Activated T-helper 2 cell treated with anti-CD3 and anti-CD28 coated beads, Interferon-gamma antibody, Interleukin-2, Interleukin-4, amounts not matched to agents 10 μg/mL and 5 μg/mL and 100 μg/mL, durations not matched to agents 14 hours and 24 hours and 36 hours (primary cell): ENCODE measurements at regions not wholly inside any gene's neighbourhood (a gene's known extent, or its start where the extent isn't known, plus 50 kb on each side); places are given as distances from the start of the nearest gene placed in this dataset.
"Not testable (repeated sequence)": the region's sequence is repeated elsewhere in the genome, so short reads cannot be mapped to it uniquely, and the experiment has no call there.

Experiments used
- DNase-seq: peaks from one replicate; pipeline ENCODE4 v3.0.0; 2021; ENCODE audit warnings: low spot score
- H3K27ac Mint-ChIP-seq: one replicate; pipeline ENCODE4 v1.8.0; 2021; ENCODE audit warnings: mixed read lengths
- H3K27me3 Mint-ChIP-seq: one replicate; pipeline ENCODE4 v1.8.0; 2021; ENCODE audit warnings: low read depth, mixed read lengths
- H3K36me3 Mint-ChIP-seq: one replicate; pipeline ENCODE4 v1.8.0; 2021; ENCODE audit warnings: low read depth, mixed read lengths
- H3K4me1 Mint-ChIP-seq: one replicate; pipeline ENCODE4 v1.8.0; 2021; ENCODE audit warnings: low read depth, mixed read lengths
- H3K4me3 Mint-ChIP-seq: one replicate; pipeline ENCODE4 v1.8.0; 2021; ENCODE audit warnings: low read depth, mild to moderate bottlenecking, moderate library complexity, mixed read lengths
- H3K9me3 Mint-ChIP-seq: one replicate; pipeline ENCODE4 v1.8.0; 2021; ENCODE audit warnings: mixed read lengths
- intact Hi-C: fragments of 100-400 bp; cut with micrococcal nuclease; formaldehyde crosslinking; loops from one replicate; pipeline ENCODE4 v1.15.1; 2023

DNA sequence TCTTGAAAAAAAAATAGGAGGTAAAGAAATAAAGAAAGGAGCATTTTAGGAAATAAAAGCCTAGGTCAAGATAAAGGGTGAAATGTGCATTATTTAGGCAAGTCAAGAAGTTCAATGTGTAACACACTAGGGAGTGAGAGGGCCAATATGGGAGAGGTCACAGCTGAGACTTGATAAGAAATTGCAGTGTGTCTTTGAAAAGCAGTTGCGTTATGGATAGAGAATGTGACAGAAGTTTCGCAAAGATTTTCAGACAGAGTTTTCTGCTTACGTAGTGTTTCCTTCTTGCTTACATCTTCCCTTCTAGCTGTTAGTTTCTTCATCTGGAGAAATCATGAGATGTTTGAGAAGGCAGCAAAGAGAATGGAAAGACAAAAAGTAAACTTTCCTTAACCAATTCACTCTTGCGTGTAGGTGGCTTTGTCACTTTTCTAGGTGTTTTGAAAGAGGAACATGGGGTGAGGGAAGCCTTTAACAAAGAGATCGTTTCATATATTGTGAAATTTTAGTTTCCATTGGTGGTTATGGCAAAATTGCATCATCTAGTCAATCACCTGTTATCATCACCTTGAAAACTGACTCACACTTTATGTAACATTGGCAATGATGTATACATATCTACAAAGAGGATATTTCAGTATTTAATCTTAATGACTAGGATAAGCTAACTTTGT is 975.5 kb downstream of the OLFM4 start:
- H3K9me3 Mint-ChIP-seq, result peaks cover 33% of the 10 kb centered on the region
- no peaks in the 10 kb centered on the region for H3K4me1 Mint-ChIP-seq
- H3K27ac Mint-ChIP-seq, result no peak overlapping the region
- intact Hi-C loops, result no loop called here
- no peaks in the 10 kb centered on the region for H3K27me3 Mint-ChIP-seq
- no peaks in the 10 kb centered on the region for H3K36me3 Mint-ChIP-seq
- DNase-seq, result no peak
- H3K4me3 Mint-ChIP-seq, result no peak overlapping the region

- peaks cover 47% of the 10 kb centered on the region for H3K9me3 Mint-ChIP-seq
- no peak overlapping the region for H3K27ac Mint-ChIP-seq
- no peaks in the 10 kb centered on the region for H3K36me3 Mint-ChIP-seq
- intact Hi-C loops, result no loop called here
- DNase-seq, result no peak
- no peaks in the 10 kb centered on the region for H3K4me1 Mint-ChIP-seq
- H3K4me3 Mint-ChIP-seq, result no peak overlapping the region
- H3K27me3 Mint-ChIP-seq, result no peaks in the 10 kb centered on the region
Measured at GRCh38 chr13:54016542-54016941, 987.9 kb downstream of the OLFM4 start.

- Mint-ChIP-seq H3K27ac (no peak overlapping the region), H3K9me3 (peaks cover 44% of the 10 kb centered on the region), H3K27me3 (no peaks in the 10 kb centered on the region), H3K4me1 (no peaks in the 10 kb centered on the region), H3K36me3 (no peaks in the 10 kb centered on the region), H3K4me3 (no peak overlapping the region)
- intact Hi-C loops, result no loop called here
- DNase-seq, result no peak
Measured at GRCh38 chr13:54018485-54018884, 989.9 kb downstream of the OLFM4 start.

- H3K27ac Mint-ChIP-seq, result no peak overlapping the region
- peaks cover 72% of the 10 kb centered on the region for H3K9me3 Mint-ChIP-seq
- no peaks in the 10 kb centered on the region for H3K36me3 Mint-ChIP-seq
- intact Hi-C loops, result no loop called here
- no peak for DNase-seq
- no peak overlapping the region for H3K4me3 Mint-ChIP-seq
- no peaks in the 10 kb centered on the region for H3K27me3 Mint-ChIP-seq
- H3K4me1 Mint-ChIP-seq, result no peaks in the 10 kb centered on the region
Measured at GRCh38 chr13:54029226-54029625, 1000.6 kb downstream of the OLFM4 start.

DNA sequence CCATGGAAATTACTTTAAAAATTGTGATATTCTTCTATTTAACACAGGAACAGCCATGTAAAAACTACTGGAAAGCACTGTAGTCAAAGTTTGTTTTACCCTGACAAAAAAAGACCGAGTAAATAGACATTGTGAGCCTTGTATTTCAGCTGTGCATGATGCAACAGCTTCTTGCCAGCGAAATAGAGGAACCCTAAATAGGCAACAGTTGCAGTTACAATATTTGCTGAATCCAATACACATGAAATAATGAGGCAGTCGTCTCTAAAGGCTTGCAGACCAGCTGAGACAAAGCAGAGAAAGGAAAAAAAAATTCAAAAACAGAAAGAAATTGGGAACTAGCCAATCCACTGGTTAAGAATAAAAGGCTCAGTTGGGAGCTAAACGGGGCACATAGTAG is 1001.1 kb downstream of the OLFM4 start:
- Mint-ChIP-seq H3K9me3 (peaks cover 74% of the 10 kb centered on the region), H3K4me1 (no peaks in the 10 kb centered on the region)
- intact Hi-C loops, result no loop called here

DNA sequence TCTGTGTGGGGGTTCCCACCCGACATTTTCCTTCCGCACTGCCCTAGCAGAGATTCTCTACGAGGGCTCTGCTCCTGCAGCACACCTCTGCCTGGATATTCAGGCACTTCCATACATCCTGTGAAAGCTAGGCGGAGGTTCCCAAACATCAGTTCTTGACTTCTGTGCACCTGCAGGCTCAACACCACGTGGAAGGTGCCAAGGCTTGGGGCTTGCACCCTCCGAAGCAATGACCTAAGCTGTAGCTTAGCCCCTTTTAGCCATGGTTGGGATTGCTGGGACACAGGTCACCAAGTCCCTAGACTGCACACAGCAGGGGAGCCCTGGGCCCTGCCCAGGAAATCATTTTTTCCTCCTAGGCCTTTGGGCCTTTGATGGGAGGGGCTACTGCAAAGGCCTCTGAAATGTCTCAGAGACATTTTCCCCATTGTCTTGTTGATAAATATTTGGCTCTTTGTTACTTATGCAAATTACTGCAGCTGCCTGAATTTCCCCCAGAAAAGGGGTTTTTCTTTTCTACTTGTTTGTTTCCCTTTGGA is 1004.8 kb downstream of the OLFM4 start:
- no peak overlapping the region for H3K27ac Mint-ChIP-seq
- H3K36me3 Mint-ChIP-seq, result no peaks in the 10 kb centered on the region
- no peak for DNase-seq
- no peaks in the 10 kb centered on the region for H3K27me3 Mint-ChIP-seq
- intact Hi-C loops, result no loop called here
- H3K4me3 Mint-ChIP-seq, result no peak overlapping the region
- H3K4me1 Mint-ChIP-seq, result no peaks in the 10 kb centered on the region
- H3K9me3 Mint-ChIP-seq, result peaks cover 52% of the 10 kb centered on the region

More for the DNA sequence above, 1001.1 kb downstream of the OLFM4 start:
- no peak overlapping the region for H3K4me3 Mint-ChIP-seq
- no peak for DNase-seq
- no peaks in the 10 kb centered on the region for H3K36me3 Mint-ChIP-seq
- no peaks in the 10 kb centered on the region for H3K27me3 Mint-ChIP-seq
- no peak overlapping the region for H3K27ac Mint-ChIP-seq

- intact Hi-C loops, result no loop called here
- no peaks in the 10 kb centered on the region for H3K36me3 Mint-ChIP-seq
- H3K9me3 Mint-ChIP-seq, result peaks cover 51% of the 10 kb centered on the region
- DNase-seq, result no peak
- no peak overlapping the region for H3K4me3 Mint-ChIP-seq
- no peak overlapping the region for H3K27ac Mint-ChIP-seq
- no peaks in the 10 kb centered on the region for H3K4me1 Mint-ChIP-seq
- H3K27me3 Mint-ChIP-seq, result no peaks in the 10 kb centered on the region
Measured at GRCh38 chr13:54034047-54034446, 1005.4 kb downstream of the OLFM4 start.

DNA sequence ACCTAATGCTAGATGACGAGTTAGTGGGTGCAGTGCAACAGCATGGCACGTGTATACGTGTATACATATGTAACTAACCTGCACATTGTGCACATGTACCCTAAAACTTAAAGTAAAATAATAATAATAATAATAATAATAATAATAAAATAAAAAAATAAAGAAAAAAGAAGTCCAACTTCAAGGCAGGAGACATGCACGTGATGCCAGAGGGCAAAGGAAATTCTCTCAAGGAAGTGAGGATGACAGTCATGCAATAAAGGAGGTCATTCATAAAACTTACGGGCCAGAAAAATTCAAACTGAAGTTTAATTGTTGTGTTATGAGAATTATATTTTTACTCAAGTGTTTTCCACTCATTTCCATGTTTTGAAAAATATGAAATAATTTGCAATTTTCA is 1028.8 kb downstream of the OLFM4 start:
- H3K27me3 Mint-ChIP-seq, result not testable (repeated sequence)

DNA sequence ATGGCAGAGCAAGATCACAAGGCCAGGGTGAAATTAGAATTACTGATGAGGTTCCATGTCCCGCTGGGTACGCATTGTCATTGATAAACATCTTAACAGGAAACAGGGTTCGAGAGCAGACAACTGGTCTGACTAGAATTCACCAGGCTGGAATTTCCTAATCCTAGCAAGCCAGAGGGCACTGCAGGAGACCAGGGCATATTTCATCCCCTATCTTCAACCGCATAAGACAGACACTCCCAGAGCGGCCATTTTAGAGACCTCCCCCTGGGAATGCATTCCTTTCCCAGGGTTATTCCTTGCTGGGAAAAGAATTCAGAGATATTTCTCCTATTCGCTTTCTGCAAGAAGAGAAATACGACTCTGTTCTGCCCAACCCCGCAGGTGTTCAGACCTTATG is 1041.3 kb downstream of the OLFM4 start:
- H3K36me3 Mint-ChIP-seq, H3K4me1 Mint-ChIP-seq, H3K4me3 Mint-ChIP-seq, H3K27ac Mint-ChIP-seq, H3K27me3 Mint-ChIP-seq, intact Hi-C loops, DNase-seq: not testable (repeated sequence)
- peaks cover 42% of the 10 kb centered on the region for H3K9me3 Mint-ChIP-seq

More for the DNA sequence above, 1028.8 kb downstream of the OLFM4 start:
- H3K4me1 Mint-ChIP-seq, DNase-seq, H3K4me3 Mint-ChIP-seq, intact Hi-C loops, H3K27ac Mint-ChIP-seq, H3K36me3 Mint-ChIP-seq: not testable (repeated sequence)
- H3K9me3 Mint-ChIP-seq, result peaks cover 33% of the 10 kb centered on the region

GRCh38 chr13:54077569-54077968 is 1049.0 kb downstream of the OLFM4 start:
- Mint-ChIP-seq H3K36me3 (no peaks in the 10 kb centered on the region), H3K27ac (no peak overlapping the region), H3K27me3 (no peaks in the 10 kb centered on the region), H3K4me3 (no peak overlapping the region), H3K4me1 (no peaks in the 10 kb centered on the region), H3K9me3 (peaks cover 16% of the 10 kb centered on the region)
- intact Hi-C loops, result no loop called here
- no peak for DNase-seq

- Mint-ChIP-seq H3K27me3 (no peaks in the 10 kb centered on the region), H3K27ac (no peak overlapping the region), H3K9me3 (peaks cover 19% of the 10 kb centered on the region), H3K4me3 (no peak overlapping the region), H3K4me1 (no peaks in the 10 kb centered on the region), H3K36me3 (no peaks in the 10 kb centered on the region)
- intact Hi-C loops, result no loop called here
- no peak for DNase-seq
Measured at GRCh38 chr13:54078271-54078870, 1049.8 kb downstream of the OLFM4 start.

DNA sequence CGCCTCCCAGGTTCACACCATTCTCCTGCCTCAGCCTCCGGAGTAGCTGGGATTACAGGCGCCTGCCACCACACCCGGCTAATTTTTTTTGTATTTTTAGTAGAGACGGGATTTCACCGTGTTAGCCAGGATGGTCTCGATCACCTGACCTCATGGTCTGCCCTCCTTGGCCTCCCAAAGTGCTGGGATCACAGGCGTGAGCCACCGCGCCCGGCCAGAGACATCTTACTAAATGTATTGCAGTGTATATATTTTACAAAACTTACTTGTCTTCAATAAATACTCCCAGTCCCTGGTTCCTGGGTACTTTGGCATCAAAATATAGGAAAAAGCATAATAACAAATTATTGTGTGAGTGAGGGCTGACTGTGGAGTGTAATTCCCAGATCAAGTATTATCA is 1053.7 kb downstream of the OLFM4 start:
- H3K27ac Mint-ChIP-seq, intact Hi-C loops, H3K4me1 Mint-ChIP-seq, DNase-seq, H3K4me3 Mint-ChIP-seq, H3K36me3 Mint-ChIP-seq, H3K27me3 Mint-ChIP-seq: not testable (repeated sequence)
- peaks cover 21% of the 10 kb centered on the region for H3K9me3 Mint-ChIP-seq

DNA sequence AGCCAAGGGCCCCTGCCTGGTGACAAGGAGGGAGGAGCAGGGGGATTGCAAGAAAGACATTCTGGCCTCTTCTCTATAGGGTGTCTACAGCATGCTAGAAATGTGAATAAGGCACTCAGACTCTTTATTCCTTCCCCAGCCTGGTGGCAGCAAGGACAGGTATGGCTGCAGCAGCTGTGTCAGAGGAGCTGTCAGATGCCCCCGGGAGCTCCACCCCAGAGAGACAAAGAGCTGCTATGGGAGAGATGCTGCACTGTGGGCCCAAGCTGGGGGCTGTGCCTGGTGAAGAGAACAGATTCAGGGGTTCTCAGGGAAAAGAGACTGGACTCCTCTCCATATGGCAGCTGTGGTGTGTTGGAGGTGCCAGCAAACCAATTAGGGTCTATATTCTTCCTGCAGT is 1063.3 kb downstream of the OLFM4 start:
- Mint-ChIP-seq H3K9me3 (peaks cover 62% of the 10 kb centered on the region), H3K4me3 (no peak overlapping the region), H3K27ac (no peak overlapping the region), H3K36me3 (no peaks in the 10 kb centered on the region), H3K27me3 (no peaks in the 10 kb centered on the region), H3K4me1 (no peaks in the 10 kb centered on the region)
- intact Hi-C loops, result no loop called here
- DNase-seq, result no peak
